K562 (cell line): ENCODE measurements at regions not wholly inside any gene's neighbourhood (a gene's known extent, or its start where the extent isn't known, plus 50 kb on each side); places are given as distances from the start of the nearest gene placed in this dataset.
A peak's percentile ranks its signal among the peaks of the same experiment; 100 is the strongest.

ENCODE experiments used
- ATAC-seq: fragments of 200-7000 bp; cut with Tn5 transposase; 3 replicates; pipeline ENCODE4 v1.9.1; 2020; ENCODE audit warnings: moderate library complexity
- BruUV-seq: library from RNA; stranded (reverse); fragments of 400-500 nt; replicated peaks from 2 replicates; lab custom pipeline; 2021; lab: Mats Ljungman, UMichigan
- CTCF ChIA-PET: fragments of 300-600 bp; formaldehyde crosslinking; extraction: SDS; loops from one replicate; lab custom pipeline; 2021; ENCODE audit warnings: low intra/inter-chr PET ratio; lab: Yijun Ruan, JAX
- POLR2A ChIA-PET: fragments of 300-600, 350-650 bp; sonication (Branson Sonifier 250); formaldehyde crosslinking; extraction: SDS; loops from one replicate; lab custom pipeline; 2021; ENCODE audit warnings: antibody characterized with exemption, inconsistent platforms; lab: Yijun Ruan, JAX
- DNase-seq, 4 experiments: peaks; one replicate each; pipeline versions ENCODE4 v3.0.0 to v3.0.0-alpha.2; 2011 to 2018; ENCODE audit warnings: low spot score in 3 of 4, mixed read lengths in 3 of 4; ENCODE audit errors: extremely low read depth in 1 of 4
- FAIRE-seq: peaks from 2 replicates; lab custom pipeline; 2011; peaks lifted over from hg19 to GRCh38; lab: Jason Lieb, UNC
- H2AFZ ChIP-seq: 2 replicates; pipeline ENCODE4 v1.6.0; 2011; ENCODE audit warnings: low read depth, low read length, control low read depth, inconsistent platforms
- H3K27ac ChIP-seq: fragments of 200-600 bp; 3 replicates; pipeline ENCODE4 v1.8.0; 2011; ENCODE audit warnings: low read depth, mild to moderate bottlenecking, control low read depth, inconsistent platforms, low read length, moderate library complexity, mixed read lengths; ENCODE audit errors: extremely low read depth
- H3K27me3 ChIP-seq, 2 experiments: fragments of 300-600 bp in 1 of 2; 2 replicates in 1 of 2; 3 replicates in 1 of 2; pipeline versions ENCODE4 v1.6.0 to v1.8.0; 2011; ENCODE audit warnings: inconsistent platforms in 2 of 2, low read length in 2 of 2, mild to moderate bottlenecking in 1 of 2, mixed read lengths in 1 of 2, moderate library complexity in 1 of 2; ENCODE audit not compliant: control insufficient read depth in 2 of 2, insufficient read depth in 2 of 2
- H3K36me3 ChIP-seq: fragments of 300-600 bp; 3 replicates; pipeline ENCODE4 v1.8.0; 2011; ENCODE audit warnings: mild to moderate bottlenecking, low read length, inconsistent platforms; ENCODE audit not compliant: control insufficient read depth, insufficient read depth
- H3K4me1 ChIP-seq, 2 experiments: fragments of 200-600 bp in 1 of 2; replicated peaks in 1 of 2; 2 replicates in 1 of 2; 3 replicates in 1 of 2; pipeline versions ENCODE4 v1.5.1 to v1.8.0; 2011; ENCODE audit warnings: inconsistent platforms in 2 of 2, low read length in 2 of 2, mild to moderate bottlenecking in 1 of 2, mixed read lengths in 1 of 2, moderate library complexity in 1 of 2; ENCODE audit not compliant: control insufficient read depth in 2 of 2, insufficient read depth in 2 of 2
- H3K4me2 ChIP-seq: 2 replicates; pipeline ENCODE4 v1.6.1; 2011; ENCODE audit warnings: low read length, control low read depth, inconsistent platforms, mixed read lengths; ENCODE audit not compliant: insufficient read depth
- H3K4me3 ChIP-seq: fragments of 200-600 bp; sonication (generic), shearing (Covaris generic); 2 replicates; pipeline ENCODE4 v1.5.1; 2016; ENCODE audit warnings: control low read depth, inconsistent platforms
- H3K79me2 ChIP-seq: fragments of 200-600 bp; 3 replicates; pipeline ENCODE4 v1.8.0; 2011; ENCODE audit warnings: low read length, inconsistent platforms; ENCODE audit not compliant: control insufficient read depth, insufficient read depth
- H3K9ac ChIP-seq, 2 experiments: 2 replicates each; pipeline versions ENCODE4 v1.6.0 to v1.6.1; 2011; ENCODE audit warnings: low read depth in 2 of 2, low read length in 2 of 2, control low read depth in 1 of 2, inconsistent platforms in 1 of 2, mild to moderate bottlenecking in 1 of 2, mixed read lengths in 1 of 2; ENCODE audit not compliant: insufficient read depth in 1 of 2
- H3K9me1 ChIP-seq: one replicate; pipeline ENCODE4 v1.6.0; 2011; ENCODE audit warnings: inconsistent platforms, mild to moderate bottlenecking, low read length, moderate library complexity; ENCODE audit not compliant: control insufficient read depth, insufficient read depth
- H3K9me3 ChIP-seq: replicated peaks from 2 replicates; pipeline ENCODE4 v1.5.1; 2011; ENCODE audit warnings: low read depth, low read length, inconsistent platforms; ENCODE audit not compliant: control insufficient read depth, insufficient read depth
- H4K20me1 ChIP-seq: replicated peaks from 2 replicates; pipeline ENCODE4 v1.6.1; 2011; ENCODE audit warnings: low read length, inconsistent platforms, mixed read lengths; ENCODE audit not compliant: control insufficient read depth, insufficient read depth
- ASH1L ChIP-seq: fragments of 450-650 bp; IDR thresholded peaks from 2 replicates; pipeline ENCODE4 v1.6.1; 2018; ENCODE audit warnings: borderline replicate concordance, mild to moderate bottlenecking, low read depth; ENCODE audit not compliant: partially characterized antibody
- BCOR ChIP-seq: fragments of 450-650 bp; IDR thresholded peaks from 2 replicates; pipeline ENCODE4 v1.6.1; 2016
- HNRNPH1 ChIP-seq: fragments of 200-400 bp; formaldehyde crosslinking; optimal IDR thresholded peaks from 2 replicates; pipeline ENCODE3; 2017; ENCODE audit warnings: low read depth, mild to moderate bottlenecking, low read length, moderate library complexity
- PURB ChIP-seq: sonication (generic); formaldehyde crosslinking; IDR thresholded peaks from 2 replicates; pipeline ENCODE4 v1.9.0; 2021; ENCODE audit warnings: low read depth, mild to moderate bottlenecking, missing genetic modification reagents
- TRIM28 ChIP-seq: fragments of 450-650 bp; IDR thresholded peaks from 2 replicates; pipeline ENCODE4 v1.6.1; 2017
- ZNF431 ChIP-seq: sonication (generic); formaldehyde crosslinking; IDR thresholded peaks from 2 replicates; pipeline ENCODE4 v1.8.0; 2022; ENCODE audit warnings: mild to moderate bottlenecking, missing genetic modification reagents
- WGBS: fragments of 100-300 bp; shearing (Covaris generic); methylation state at CpG from one replicate; pipeline ENCODE4 v1.1.6; 2016; ENCODE audit warnings: low coverage, mixed read lengths; ENCODE audit not compliant: insufficient coverage; ENCODE audit errors: missing lambda C conversion rate; 5-methylcytosine and 5-hydroxymethylcytosine counted together
- in situ Hi-C: fragments of 300-500 bp; cut with MboI; formaldehyde crosslinking; loops from 4 replicates; pipeline ENCODE4 v1.15.0; 2018; ENCODE audit warnings: inconsistent platforms, mixed read lengths
- intact Hi-C: fragments of 100-400 bp; cut with micrococcal nuclease; formaldehyde crosslinking; loops from 2 replicates; pipeline ENCODE4 v1.14.2; 2022
- TF ChIP-seq, protein P1 (sequence below), 3 experiments: fragments of 200-800 bp in 1 of 3; sonication (Bioruptor generic) in 1 of 3; sonication (generic) in 1 of 3; formaldehyde crosslinking in 1 of 3; IDR thresholded peaks; 2 replicates each; pipeline versions ENCODE4 v1.6.1 to v1.8.0; 2016 to 2022; ENCODE audit warnings: mild to moderate bottlenecking in 2 of 3, missing compliant biosample characterization in 2 of 3, missing genetic modification characterization in 2 of 3, missing genetic modification reagents in 1 of 3
- TF ChIP-seq, protein P2 (sequence below): fragments of 250-450 bp; sonication (Bioruptor Pico); IDR thresholded peaks from 2 replicates; pipeline ENCODE4 v1.5.0; 2021; ENCODE audit warnings: mild to moderate bottlenecking, borderline replicate concordance
- TF ChIP-seq, protein P3 (sequence below): IDR thresholded peaks from 2 replicates; pipeline ENCODE4 v1.6.1; 2011; ENCODE audit warnings: borderline replicate concordance, low read depth, mild to moderate bottlenecking, moderate library complexity, low read length; ENCODE audit not compliant: insufficient read depth, poor library complexity, severe bottlenecking

DNA sequence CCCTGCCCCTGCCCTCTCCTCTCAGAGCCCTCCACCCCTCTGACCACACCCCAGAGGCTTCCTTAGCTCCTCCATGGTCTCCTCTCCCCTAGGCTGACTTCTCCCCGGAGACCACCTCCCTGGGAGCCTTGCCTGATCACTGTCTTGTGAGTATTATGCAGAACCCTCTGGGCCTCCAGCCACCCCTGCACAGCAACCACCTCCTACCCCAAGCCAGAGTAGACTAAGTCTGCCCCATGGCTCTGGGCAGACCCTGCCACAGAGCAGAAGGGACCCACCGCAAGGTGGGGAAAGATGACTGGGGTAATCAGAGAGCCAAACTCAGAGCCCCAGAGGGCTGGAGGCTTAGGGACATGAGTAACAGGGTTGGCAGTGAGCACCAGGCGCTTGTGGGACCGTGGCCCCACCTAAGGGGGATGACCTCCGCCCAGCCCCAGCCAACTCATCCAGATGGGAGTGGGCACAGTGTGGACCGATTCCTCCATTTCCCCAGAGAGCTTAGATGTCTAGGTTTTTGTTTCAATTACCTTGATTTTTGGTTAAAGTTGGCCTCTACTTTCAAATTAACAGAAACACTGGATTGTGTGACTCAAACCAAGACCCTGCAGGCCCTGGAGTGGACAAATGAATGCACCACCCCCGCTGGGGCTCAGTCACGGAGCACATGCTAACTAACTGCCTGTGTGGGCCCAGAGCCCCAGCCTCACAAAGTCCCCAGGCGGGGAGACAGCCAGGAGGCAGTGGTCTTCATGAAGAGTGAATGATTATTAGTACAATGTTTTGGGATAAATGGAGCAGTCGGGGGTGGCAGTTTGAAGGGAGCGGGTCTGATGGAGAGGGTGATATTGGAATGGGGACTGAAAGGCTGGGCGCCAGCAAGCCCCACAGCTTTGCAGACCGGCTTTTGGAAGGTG lies 119.4 kb upstream of the PRR20G start (continued):
- no peak for TF ChIP-seq HNRNPH1
- TF ChIP-seq PURB = no peak
- TF ChIP-seq ZNF431 = no peak
- TF ChIP-seq ASH1L = no peak
- TF ChIP-seq, all 486 proteins: peak for 0

DNA sequence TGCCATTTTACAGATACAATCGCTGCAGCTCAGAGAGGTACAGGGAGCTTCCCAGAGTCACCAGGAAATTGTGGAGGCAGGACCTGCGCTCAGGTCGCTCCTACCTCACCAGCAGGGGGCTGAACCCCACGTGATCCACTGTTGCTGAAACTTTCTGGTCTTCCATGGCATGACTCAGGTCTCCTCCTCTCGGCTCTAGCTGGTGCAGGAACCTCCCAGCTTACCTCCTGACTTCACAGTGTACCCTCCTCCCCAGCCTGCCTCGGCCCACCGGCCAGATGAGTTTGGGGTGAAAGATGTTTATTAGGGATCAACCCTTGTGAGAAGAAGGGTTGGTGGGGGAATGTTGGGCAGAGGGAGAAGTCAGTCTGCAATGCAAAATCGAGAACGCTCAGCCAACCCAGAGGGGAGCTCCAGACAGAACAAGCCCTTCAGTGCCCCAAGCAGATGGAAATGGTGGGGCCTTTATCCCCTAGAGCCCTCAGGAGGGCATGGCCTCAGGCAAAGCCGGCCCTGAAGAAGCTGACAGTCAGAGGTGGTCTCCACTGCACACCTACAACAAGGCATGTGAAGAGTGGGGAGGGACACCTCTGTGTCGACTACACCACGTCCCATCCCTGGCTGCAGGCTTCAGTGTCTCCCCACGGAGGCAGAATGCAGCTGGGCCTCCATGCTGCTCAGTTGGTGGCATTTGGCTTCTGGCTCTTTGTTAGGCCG lies 118.6 kb upstream of the PRR20G start:
- peak; percentile 64 to 72 (median 66) for DNase-seq
- intact Hi-C loops = no loop called here
- BruUV-seq = no TSS peak
- Histone ChIP-seq H3K9me1 (no peaks in the 10 kb centered on the region), H4K20me1 (peaks cover 6% of the 10 kb centered on the region; the same call in 1 of the 2 replicates), H3K4me3 (no peak overlapping the region), H3K79me2 (no peaks in the 10 kb centered on the region), H3K4me2 (no peak overlapping the region; the same call in 1 of the 2 replicates), H3K27ac (no peak overlapping the region), H3K9ac (no peak overlapping the region; a peak in 1 of 4 replicates), H2AFZ (no peak overlapping the region), H3K4me1 (peaks cover 4 to 5% of the 10 kb centered on the region in 2 experiments; a peak in 3 of 5 replicates), H3K36me3 (no peaks in the 10 kb centered on the region), H3K27me3 (peaks cover 0 to 22% of the 10 kb centered on the region in 2 experiments; a peak in 2 of 5 replicates), H3K9me3 (no peaks in the 10 kb centered on the region)
- in situ Hi-C loops = no loop called here
- POLR2A ChIA-PET = no interaction called here
- CTCF ChIA-PET = no interaction called here
- WGBS = 8% methylated on average over 9 of the region's 14 CpGs
- ATAC-seq = peak; percentile 94
- FAIRE-seq = peak; percentile 76
- TF ChIP-seq, protein P1, sequence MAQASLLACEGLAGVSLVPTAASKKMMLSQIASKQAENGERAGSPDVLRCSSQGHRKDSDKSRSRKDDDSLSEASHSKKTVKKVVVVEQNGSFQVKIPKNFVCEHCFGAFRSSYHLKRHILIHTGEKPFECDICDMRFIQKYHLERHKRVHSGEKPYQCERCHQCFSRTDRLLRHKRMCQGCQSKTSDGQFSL (CRISPR knock-in tag; IDR thresholded peaks at IDR 0.05) = no peak
- TF ChIP-seq, protein P1 (tag; IDR thresholded peaks at IDR 0.05) = no peak
- TF ChIP-seq, protein P2, sequence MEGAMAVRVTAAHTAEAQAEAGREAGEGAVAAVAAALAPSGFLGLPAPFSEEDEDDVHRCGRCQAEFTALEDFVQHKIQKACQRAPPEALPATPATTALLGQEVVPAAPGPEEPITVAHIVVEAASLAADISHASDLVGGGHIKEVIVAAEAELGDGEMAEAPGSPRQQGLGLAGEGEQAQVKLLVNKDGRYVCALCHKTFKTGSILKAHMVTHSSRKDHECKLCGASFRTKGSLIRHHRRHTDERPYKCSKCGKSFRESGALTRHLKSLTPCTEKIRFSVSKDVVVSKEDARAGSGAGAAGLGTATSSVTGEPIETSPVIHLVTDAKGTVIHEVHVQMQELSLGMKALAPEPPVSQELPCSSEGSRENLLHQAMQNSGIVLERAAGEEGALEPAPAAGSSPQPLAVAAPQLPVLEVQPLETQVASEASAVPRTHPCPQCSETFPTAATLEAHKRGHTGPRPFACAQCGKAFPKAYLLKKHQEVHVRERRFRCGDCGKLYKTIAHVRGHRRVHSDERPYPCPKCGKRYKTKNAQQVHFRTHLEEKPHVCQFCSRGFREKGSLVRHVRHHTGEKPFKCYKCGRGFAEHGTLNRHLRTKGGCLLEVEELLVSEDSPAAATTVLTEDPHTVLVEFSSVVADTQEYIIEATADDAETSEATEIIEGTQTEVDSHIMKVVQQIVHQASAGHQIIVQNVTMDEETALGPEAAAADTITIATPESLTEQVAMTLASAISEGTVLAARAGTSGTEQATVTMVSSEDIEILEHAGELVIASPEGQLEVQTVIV = no peak
- TF ChIP-seq BCOR (peak; percentile 49; the same call in 1 of the 2 replicates), TRIM28 (no peak)
- TF ChIP-seq, protein P3, sequence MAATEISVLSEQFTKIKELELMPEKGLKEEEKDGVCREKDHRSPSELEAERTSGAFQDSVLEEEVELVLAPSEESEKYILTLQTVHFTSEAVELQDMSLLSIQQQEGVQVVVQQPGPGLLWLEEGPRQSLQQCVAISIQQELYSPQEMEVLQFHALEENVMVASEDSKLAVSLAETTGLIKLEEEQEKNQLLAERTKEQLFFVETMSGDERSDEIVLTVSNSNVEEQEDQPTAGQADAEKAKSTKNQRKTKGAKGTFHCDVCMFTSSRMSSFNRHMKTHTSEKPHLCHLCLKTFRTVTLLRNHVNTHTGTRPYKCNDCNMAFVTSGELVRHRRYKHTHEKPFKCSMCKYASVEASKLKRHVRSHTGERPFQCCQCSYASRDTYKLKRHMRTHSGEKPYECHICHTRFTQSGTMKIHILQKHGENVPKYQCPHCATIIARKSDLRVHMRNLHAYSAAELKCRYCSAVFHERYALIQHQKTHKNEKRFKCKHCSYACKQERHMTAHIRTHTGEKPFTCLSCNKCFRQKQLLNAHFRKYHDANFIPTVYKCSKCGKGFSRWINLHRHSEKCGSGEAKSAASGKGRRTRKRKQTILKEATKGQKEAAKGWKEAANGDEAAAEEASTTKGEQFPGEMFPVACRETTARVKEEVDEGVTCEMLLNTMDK = peak; percentile 33
